Stimulated activated CD4-positive, alpha-beta T cell treated with anti-CD3 and anti-CD28 coated beads, Interleukin-1b, Interleukin-23, amount 100 ng/mL, for 48 hours (primary cell): ENCODE measurements at regions not wholly inside any gene's neighbourhood (a gene's known extent, or its start where the extent isn't known, plus 50 kb on each side); places are given as distances from the start of the nearest gene placed in this dataset.

Experiments used
- DNase-seq: peaks from one replicate; pipeline ENCODE4 v3.0.0-alpha.2; 2020

GRCh38 chr1:235925016-235925415, 58.3 kb upstream of the LYST start:
- no peak for DNase-seq

GRCh38 chr1:235923466-235924021, 56.8 kb upstream of the LYST start:
- DNase-seq, result no peak

GRCh38 chr1:235920596-235921375, 54.1 kb upstream of the LYST start:
- DNase-seq, result no peak

GRCh38 chr1:235919833-235920441, 53.2 kb upstream of the LYST start:
- DNase-seq, result no peak

- no peak for DNase-seq
Measured at GRCh38 chr1:235919127-235919832, 52.6 kb upstream of the LYST start.

GRCh38 chr1:235918465-235918864, 51.8 kb upstream of the LYST start:
- no peak for DNase-seq

- no peak for DNase-seq
Measured at GRCh38 chr1:235918032-235918431, 51.3 kb upstream of the LYST start.

- peak; percentile 81 for DNase-seq
Measured at GRCh38 chr1:235917267-235917811, 50.6 kb upstream of the LYST start.
